Heart right ventricle (tissue), 16 donors: ENCODE measurements at regions not wholly inside any gene's neighbourhood (a gene's known extent, or its start where the extent isn't known, plus 50 kb on each side); places are given as distances from the start of the nearest gene placed in this dataset.

Experiments
- ATAC-seq, 8 donors: fragments of 200-7000 bp; cut with Tn5 transposase; one replicate each; pipeline ENCODE4 v1.9.1; 2020; ENCODE audit warnings: mild to moderate bottlenecking in 8 of 8, moderate library complexity in 8 of 8, moderate number of reproducible peaks in 1 of 8
- DNase-seq, 2 donors: peaks; one replicate each; pipeline ENCODE4 v3.0.0-alpha.2; 2020
- H3K27ac ChIP-seq, 10 donors: fragments of 200-600 bp; sonication (generic) in 2 of 10; one replicate each; pipeline versions ENCODE4 v1.5.0 to v1.8.0; 2020 to 2022; ENCODE audit warnings: mild to moderate bottlenecking in 3 of 10
- H3K27me3 ChIP-seq, 7 donors: fragments of 200-600 bp; one replicate each; pipeline ENCODE4 v1.8.0; 2021 to 2022; ENCODE audit warnings: mild to moderate bottlenecking in 2 of 7
- H3K36me3 ChIP-seq, 9 donors: fragments of 200-600 bp; sonication (generic) in 1 of 9; one replicate each; pipeline versions ENCODE4 v1.5.0 to v1.8.0; 2020 to 2022; ENCODE audit warnings: mild to moderate bottlenecking in 2 of 9
- H3K4me1 ChIP-seq, 9 donors: fragments of 200-600 bp; sonication (generic) in 1 of 9; one replicate each; pipeline versions ENCODE4 v1.5.0 to v1.8.0; 2020 to 2022; ENCODE audit warnings: mild to moderate bottlenecking in 4 of 9
- H3K4me3 ChIP-seq, 10 donors: fragments of 200-600 bp; sonication (generic) in 2 of 10; one replicate each; pipeline versions ENCODE4 v1.5.0 to v1.8.0; 2020 to 2022; ENCODE audit warnings: mild to moderate bottlenecking in 7 of 10, moderate library complexity in 2 of 10
- H3K9me3 ChIP-seq, 11 donors: fragments of 200-600 bp in 10 of 11; sonication (generic) in 2 of 11; one replicate each; pipeline versions ENCODE4 v1.5.0 to v1.8.0; 2013 to 2022; ENCODE audit warnings: mild to moderate bottlenecking in 2 of 11, control low read depth in 1 of 11, moderate library complexity in 1 of 11
- CTCF ChIP-seq, 9 donors: fragments of 200-600 bp; sonication (generic) in 2 of 9; IDR thresholded peaks; one replicate each; pipeline versions ENCODE4 v1.5.0 to v1.8.0; 2021 to 2022; ENCODE audit warnings: antibody characterized with exemption in 9 of 9, mild to moderate bottlenecking in 5 of 9, moderate library complexity in 1 of 9
- WGBS, 2 donors: extraction: QIAGEN DNeasy Blood & Tissue Kit; methylation state at CpG; one replicate each; pipeline ENCODE4 v1.1.7; 2013; ENCODE audit warnings: inconsistent platforms in 1 of 2; 5-methylcytosine and 5-hydroxymethylcytosine counted together
- intact Hi-C, 10 donors: fragments of 100-400 bp; cut with DNase I; formaldehyde crosslinking; loops; one replicate each; pipeline versions ENCODE4 v1.11.1 to v1.14.2; 2022
- donor health status: Arrhythmogenic right ventricular cardiomyopathy.
- donor health status: ischemic (EF 13 %, LVEDD 7.1; RV severe dilation, severe dysfunction).
- donor health status: healthy with polysubstance abuse.
- donor health status: DM: no; HTN: yes; CAD: no.
- donor health status: DM: no; HTN: no; CAD: no.
- donor health status: ischemic (EF 25% LVEDD 6.9; RV normal size, moderate dysfunction).
- donor health status: ischemic (EF 25% LVEDD 5.7; RV mildly dilated, moderate dysfunction).
- donor health status: healthy.
- donor health status: DM: yes; HTN: yes; CAD: no.
- donor health status: Ischemic cardiomyopathy.
- donor health status: ischemic (EF 35%, LVEDD 5.7; RV mildly dilated, moderate dysfunction).
- donor health status: nonischemic (EF 11% LVEDD 7.7; RV severe dilation, severe dysfunction).
- donor health status: DM: yes; HTN: yes; CAD: no.
- donor health status: PGD.
- donor health status: ischemic (EF 29% LVEDD 5.4; RV normal size, mild dysfunction).
- donor health status: nonischemic (EF 23%, LVEDD 6.1; RV moderate dilation, normal function).

- Histone ChIP-seq H3K4me3 (no peak overlapping the region), H3K36me3 (no peaks in the 10 kb centered on the region), H3K27ac (no peak overlapping the region), H3K27me3 (no peaks in the 10 kb centered on the region), H3K9me3 (no peaks in the 10 kb centered on the region), H3K4me1 (peaks cover 0 to 14% (median 2%) of the 10 kb centered on the region in 9 donors)
- no peak for TF ChIP-seq CTCF (IDR thresholded peaks at IDR 0.05)
- ATAC-seq = peak; percentile 46 to 84 (median 66)
- WGBS, 2 donors = 38 to 40% methylated on average over 7 of the region's 7 CpGs
- intact Hi-C loops = no loop called here
- DNase-seq = peak; percentile 45 to 63
Measured at GRCh38 chr6:134678436-134678889, 271.4 kb downstream of the ALDH8A1 start.

- intact Hi-C loops = no loop called here
- WGBS, 2 donors = 89 to 90% methylated on average over 6 of the region's 6 CpGs
- peaks cover 0 to 14% (median 2%) of the 10 kb centered on the region in 9 donors for H3K4me1 ChIP-seq
- H3K4me3 ChIP-seq = no peak overlapping the region
- ATAC-seq (no peak), DNase-seq (no peak)
- no peaks in the 10 kb centered on the region for H3K36me3 ChIP-seq
- H3K9me3 ChIP-seq = no peaks in the 10 kb centered on the region
- H3K27me3 ChIP-seq = no peaks in the 10 kb centered on the region
- H3K27ac ChIP-seq = no peak overlapping the region
- TF ChIP-seq CTCF (IDR thresholded peaks at IDR 0.05) = no peak
Measured at GRCh38 chr6:134676307-134677281, 273.3 kb downstream of the ALDH8A1 start.

- DNase-seq = no peak
- no peaks in the 10 kb centered on the region for H3K27me3 ChIP-seq
- ATAC-seq = no peak
- peaks cover 0 to 14% (median 2%) of the 10 kb centered on the region in 9 donors for H3K4me1 ChIP-seq
- no peaks in the 10 kb centered on the region for H3K36me3 ChIP-seq
- intact Hi-C loops = no loop called here
- no peak for TF ChIP-seq CTCF (IDR thresholded peaks at IDR 0.05)
- 90 to 95% methylated on average over 11 of the region's 11 CpGs for WGBS, 2 donors
- no peak overlapping the region for H3K4me3 ChIP-seq
- H3K9me3 ChIP-seq = no peaks in the 10 kb centered on the region
- no peak overlapping the region for H3K27ac ChIP-seq
Measured at GRCh38 chr6:134675110-134676054, 274.5 kb downstream of the ALDH8A1 start.

DNA sequence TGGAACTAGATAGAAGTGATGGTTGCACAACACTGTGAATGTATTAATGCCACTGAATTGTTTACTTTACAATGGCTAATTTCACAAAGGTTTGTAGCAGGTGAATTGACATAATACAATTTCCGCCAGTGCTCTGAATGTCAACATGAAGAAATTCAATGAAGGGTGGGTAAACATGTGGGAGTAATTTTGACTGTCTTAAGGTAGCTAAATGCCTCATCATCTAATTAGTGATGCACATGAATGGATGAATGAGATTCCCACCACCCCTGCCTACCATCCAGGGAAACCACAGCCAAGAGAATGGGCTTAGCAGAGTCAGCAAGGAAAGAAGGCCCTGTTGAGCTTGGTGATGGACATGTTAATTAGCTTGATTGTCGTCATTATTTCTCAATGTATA lies 275.3 kb downstream of the ALDH8A1 start:
- Histone ChIP-seq H3K27me3 (no peaks in the 10 kb centered on the region), H3K4me3 (no peak overlapping the region), H3K36me3 (no peaks in the 10 kb centered on the region), H3K27ac (no peak overlapping the region), H3K9me3 (no peaks in the 10 kb centered on the region), H3K4me1 (peaks cover 0 to 14% (median 2%) of the 10 kb centered on the region in 9 donors)
- 98 to 99% methylated on average over 2 of the region's 2 CpGs for WGBS, 2 donors
- intact Hi-C loops = no loop called here
- no peak for TF ChIP-seq CTCF (IDR thresholded peaks at IDR 0.05)
- ATAC-seq (no peak), DNase-seq (no peak)
